ENCODE measurements at regions not wholly inside any gene's neighbourhood (a gene's known extent, or its start where the extent isn't known, plus 50 kb on each side); places are given as distances from the start of the nearest gene placed in this dataset.
A peak's percentile ranks its signal among the peaks of the same experiment; 100 is the strongest.

DNA sequence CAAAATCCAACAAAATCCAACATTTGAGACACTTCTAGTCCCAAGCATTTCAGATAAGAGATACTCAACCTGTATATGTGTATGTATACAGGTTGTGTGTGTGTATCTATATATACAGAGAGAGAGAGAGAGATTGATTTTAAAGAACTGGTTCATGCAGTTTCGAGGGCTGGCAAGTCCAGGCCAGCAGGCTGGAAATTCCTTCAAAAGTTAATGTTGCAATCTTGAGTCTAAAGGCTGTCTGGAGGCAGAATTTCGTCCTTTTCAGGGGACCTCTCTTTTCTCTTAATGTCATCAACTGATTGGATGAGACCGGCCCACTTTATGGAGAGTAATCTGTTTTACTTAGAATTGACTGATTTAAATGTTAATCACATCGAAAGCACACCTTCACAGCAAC lies 199.6 kb upstream of the IL12A start:
- no peak for DNase-seq (ENCODE audit: low spot score)

DNA sequence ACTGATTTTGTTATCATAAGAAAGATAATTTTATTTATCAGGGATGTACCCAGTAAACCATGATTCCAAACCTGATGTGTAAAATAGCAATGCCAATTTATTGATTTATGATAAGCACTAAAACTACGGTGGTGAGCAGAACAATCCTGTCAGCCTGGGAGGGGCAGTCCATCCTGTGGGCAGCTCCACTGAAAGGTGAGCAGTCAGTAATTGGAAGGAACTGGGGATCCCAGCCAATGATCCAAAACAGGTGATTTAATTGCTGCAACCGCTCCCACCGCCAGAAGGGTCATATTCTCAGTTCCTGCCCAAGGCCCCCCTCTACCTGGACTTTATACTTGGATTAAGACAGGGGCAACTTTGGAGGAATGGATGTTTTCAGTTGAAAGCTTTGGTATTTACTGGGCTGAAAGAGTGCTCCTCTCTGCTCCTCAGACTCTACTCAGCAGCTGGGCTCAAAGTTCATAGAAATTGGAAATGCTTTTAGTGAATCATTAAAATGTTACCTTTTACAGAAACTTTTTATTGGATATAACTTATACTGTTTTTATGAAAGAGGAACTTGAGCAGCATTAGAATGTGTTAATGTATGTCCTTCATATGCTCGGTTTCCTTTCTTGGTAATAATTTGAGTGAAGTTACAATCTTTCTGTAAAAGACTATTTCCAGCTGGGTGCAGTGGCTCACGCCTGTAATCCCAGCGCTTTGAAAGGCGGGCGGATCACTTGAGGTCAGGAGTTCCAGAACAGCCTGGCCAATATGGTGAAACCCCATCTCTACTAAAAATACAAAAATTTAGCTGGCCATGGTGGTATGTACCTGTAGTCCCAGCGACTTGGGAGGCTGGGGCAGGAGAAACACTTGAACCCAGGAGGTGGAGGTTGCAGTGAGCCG lies 198.6 kb upstream of the IL12A start:
- DNase-seq (ENCODE audit: low spot score): no peak

DNA sequence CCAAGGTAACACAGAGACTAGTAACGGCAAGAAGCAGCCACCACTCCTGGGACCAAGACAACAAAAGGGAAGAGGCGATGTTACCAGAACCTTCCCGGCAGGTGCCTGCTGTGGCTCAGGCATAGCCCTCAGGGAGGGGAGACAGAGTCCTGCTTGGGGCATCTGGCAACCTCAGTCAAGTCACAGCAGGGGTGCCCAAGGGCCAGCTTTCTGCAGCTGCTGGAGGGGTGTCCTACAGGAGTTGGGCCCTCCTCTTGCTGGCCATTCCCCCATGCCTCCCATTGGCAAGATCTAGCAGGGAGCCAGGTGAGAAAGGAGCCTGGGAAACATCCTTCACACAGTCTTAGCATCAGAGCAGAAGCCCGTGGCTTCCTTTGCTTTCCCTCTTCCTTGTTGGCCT lies 197.3 kb upstream of the IL12A start:
- DNase-seq (ENCODE audit: low spot score): no peak

DNA sequence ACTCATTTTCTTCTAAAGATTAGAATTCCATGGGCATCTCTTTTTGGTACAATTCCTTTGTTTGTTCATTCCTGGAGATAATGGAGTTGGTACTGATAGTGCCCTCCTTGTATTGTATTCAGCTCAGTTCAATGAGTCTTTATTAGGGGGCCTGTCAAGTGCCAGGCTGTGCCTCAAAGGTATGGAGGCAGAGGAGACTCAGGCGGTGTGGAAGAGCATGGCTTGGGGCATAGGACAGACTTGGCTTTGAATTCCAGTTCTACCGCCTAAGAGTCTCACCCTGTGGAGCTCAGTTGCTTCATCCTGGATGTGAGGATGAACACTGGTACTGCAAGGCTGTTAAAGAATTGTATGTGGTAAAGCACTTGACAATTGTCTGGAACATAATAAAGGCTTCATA lies 196.6 kb upstream of the IL12A start:
- no peak for DNase-seq (ENCODE audit: low spot score)

DNA sequence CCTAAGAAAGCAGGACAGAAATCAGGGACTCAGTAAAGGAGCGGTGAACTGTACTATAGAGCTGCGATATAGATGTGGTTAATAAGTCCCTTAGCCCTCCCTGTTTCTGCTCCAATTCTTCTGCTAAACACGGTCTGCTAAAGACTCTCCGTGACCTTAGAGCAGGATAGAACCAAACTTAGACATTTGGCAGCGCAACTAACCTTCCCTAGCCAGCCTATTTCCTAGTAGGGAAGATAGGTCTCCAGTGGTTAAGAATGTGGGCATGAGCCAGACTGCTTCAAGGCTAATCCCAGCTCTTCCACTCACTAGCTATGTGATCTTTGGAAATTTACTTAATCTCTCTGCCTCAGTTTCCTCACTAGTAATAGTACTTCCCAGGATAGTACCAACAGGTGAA lies 193.6 kb upstream of the IL12A start:
- no peak for DNase-seq (ENCODE audit: low spot score)

DNA sequence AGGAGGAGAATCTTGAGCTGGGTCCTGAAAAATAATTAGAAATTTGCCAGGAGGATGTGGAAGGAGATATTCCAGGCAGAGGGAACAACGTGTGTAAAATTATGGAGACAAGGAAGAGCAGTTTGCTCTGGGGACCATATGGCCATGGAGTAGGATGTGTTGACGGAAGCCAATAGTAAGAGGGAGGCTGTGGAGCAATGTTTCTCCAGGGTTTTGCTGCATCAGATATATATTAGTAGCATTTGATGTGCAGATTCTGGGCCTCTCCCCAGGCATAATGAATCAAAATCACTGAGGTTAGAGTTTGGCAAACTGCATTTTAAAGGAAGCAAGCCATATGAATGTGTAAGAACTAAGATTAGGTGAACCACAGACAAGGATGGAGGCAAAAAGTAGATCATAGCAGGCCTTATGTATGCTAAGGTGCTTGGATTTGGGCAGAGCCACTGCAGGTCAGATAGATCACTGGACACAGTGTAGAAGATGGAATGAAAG lies 192.9 kb upstream of the IL12A start:
- no peak for DNase-seq (ENCODE audit: low spot score)

DNA sequence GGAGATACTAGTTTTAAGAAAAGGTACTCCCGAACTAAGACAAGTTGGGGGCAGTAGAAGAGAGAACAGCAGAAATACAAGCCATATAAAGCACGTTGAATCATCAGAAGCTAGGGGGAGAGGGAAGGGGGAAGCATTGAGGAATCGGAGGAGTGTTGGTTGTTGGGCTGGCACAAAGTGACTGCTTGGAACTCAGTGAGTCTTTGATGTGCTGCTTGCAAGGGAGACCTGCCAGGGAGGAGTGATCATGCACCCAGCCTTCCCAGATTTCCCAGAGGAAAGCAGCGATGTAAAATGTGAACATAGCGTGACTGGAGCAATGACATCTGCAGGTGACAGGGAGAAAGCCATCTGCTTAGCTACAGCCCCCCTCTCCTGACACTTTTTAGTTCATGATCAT lies 192.4 kb upstream of the IL12A start:
- DNase-seq (ENCODE audit: low spot score): no peak

DNA sequence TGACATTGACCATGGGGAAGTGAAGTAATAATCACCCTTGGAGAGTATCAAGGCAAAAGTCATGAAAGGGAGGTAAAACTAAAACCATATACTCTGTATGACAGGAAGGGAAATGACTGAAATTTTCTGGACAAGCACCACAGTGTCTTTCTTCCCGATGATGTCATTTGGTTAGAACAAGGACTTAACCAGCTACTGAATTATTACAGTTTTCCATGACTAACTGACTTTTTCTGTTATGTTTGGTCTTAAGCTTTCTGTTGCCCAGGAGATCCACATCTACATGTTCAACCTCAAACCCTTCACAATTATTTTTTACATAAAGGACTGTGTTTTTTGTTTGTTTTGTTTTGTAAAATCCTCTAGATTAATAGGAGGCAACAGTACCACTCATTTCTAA lies 191.9 kb upstream of the IL12A start:
- DNase-seq (ENCODE audit: low spot score): peak; percentile 55

DNA sequence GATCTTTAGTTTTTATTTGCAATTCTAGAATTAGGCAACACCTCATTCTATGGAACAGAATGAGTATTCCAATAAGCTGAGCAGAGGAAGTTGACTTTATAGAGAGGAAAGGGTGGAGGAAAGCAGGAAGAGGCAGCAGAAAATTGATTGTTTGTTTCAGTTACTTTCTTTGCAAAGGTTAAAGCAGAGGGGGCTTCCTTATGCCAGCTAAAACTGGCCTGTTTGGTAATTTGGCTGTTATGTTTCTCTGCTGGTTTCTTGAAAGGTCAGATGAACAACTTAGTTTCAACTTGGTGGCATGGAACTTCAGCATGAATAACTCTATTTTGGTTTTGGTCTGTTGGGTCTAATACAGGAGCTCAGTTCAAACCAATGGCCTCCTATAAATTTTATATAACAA lies 190.9 kb upstream of the IL12A start:
- no peak for DNase-seq (ENCODE audit: low spot score)

DNA sequence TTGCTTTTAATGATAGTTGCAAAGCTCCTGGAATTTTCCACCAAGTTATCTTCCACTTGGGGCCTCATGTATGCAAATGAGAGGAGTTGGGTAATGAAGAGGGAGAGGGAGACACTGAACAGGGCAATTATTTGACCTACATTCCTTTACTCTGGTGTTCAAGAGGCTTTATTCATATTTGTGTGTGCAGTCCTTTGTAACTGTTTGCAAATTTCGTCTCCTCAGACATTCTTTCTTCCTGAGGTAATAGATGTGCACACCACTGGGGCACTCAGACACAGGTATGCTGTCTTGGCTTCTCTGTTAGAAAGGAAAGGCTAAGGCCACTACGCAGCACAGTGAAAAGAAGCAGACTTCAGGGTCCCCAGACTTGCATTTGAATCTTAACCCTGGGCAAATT lies 189.7 kb upstream of the IL12A start:
- DNase-seq (ENCODE audit: low spot score): no peak

DNA sequence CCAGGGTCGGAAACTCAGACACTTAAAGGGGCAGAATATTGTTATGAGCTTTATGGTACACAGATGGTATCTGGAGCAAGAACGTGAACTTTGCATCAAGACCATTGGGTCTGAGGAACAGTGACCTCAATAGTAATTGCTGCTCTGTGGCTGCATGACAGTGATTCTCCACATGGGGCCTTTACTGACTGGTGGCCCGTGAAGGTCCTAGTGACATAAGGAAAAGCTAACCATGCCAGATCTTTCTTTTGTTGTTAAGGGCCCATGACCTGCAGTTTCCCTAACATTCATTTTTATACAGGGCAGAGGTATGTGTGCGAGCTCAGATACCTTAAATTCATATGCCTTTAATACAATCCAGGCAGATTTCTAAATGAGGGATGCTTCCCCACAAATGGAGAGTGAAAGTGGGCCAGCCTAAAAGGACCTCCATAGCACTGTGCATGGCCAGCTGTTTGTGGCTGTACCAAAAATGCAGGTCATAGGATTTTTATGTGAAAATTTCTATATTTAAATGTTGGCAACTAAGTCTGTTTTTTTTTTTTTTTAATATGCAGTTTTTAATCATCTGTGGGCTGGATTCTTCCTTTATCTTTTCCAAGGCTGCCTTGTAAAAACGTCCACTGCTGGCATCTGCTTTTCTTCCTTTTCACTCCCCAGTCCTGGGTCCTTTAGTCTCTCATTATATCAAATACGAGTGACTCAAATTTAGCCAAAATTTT lies 188.0 kb upstream of the IL12A start:
- no peak for DNase-seq (ENCODE audit: low spot score)

DNA sequence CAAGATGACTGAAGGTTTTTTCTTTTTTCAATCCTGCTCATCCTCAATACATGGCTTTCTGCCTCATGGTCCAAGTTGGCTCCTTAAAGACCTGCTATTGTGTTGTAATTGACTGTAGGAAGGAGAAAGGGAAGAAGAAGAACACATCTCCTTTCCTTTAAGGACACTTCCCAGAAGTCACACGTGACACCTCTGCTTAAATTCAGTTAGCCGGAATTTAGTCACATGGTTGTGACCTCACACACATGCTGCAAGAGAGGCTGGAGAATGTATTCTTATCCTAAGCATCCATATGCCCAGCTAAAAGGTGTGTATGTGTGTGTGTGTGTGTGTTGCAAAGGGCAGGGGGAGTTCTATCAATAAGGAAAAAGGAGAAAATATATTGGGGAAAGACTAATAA lies 185.8 kb upstream of the IL12A start:
- no peak for DNase-seq (ENCODE audit: low spot score)

DNA sequence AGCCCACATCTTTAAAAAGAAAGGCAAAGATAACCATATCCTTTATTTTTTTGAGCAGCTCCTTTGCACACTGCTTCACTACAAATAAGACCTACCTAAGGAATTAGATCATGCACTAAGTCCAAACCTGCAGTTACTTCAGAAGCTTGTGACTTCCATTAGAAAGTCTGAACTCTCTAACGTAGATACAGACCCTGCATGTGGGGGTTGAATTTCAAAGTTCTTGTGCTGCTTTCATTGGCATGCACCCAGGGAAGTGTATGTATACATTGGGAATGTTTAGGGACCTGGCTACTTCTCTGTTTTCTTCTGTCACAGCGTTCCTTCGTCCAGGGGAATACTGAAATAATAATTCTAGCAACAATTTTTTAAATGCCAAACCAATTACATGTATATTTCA lies 185.2 kb upstream of the IL12A start:
- DNase-seq (ENCODE audit: low spot score): no peak

DNA sequence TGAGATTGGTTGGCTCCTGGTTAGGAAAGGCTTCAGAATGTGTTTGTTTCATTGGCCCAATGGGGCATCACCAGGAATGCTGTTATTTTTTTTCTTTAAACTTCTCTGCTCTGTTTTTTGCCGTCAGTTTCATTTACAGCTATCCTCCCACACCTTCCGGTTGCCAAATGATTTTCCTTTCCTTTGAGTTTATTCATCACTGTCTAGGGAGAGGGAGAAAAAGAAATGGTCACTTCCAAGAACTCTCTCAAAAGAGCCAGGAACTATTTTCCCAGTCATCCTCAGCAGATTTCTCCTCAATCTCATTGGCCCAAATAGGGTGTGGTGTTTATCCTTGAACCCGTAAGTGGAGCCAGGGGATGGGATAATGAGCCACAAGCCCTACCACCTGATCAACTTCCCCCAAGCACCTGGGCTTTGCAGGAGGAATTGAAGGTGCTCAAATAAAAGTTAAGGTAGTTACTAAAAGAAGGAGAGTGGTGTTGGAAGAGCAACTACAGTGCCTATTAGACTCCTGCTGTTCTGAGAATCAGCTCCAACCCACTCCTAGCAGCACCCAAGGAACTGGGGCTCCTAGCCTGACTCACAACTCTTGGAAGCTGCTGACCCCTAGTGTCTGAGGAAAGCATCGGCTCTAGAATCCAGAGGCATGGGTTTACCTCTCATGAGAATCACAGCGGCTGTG lies 183.8 kb upstream of the IL12A start:
- DNase-seq (ENCODE audit: low spot score): peak; percentile 72

DNA sequence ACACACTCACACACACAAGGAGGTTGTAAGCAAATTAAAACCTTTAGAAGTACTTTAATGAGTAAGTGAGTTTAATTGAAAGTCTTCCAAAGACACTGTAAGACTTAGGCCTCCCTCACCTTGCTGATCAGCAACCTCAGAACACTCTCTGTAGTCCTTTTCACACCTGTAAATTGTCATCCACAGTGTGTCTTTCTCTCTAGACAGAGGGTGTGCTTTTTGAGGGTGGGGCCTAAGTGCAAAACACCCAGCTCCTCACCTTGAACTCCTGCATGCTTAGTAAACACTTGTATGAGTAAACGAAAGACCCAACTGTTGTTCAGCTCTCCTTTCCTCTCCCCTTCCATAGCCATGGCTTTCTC lies 183.2 kb upstream of the IL12A start:
- no peak for DNase-seq (ENCODE audit: low spot score)

DNA sequence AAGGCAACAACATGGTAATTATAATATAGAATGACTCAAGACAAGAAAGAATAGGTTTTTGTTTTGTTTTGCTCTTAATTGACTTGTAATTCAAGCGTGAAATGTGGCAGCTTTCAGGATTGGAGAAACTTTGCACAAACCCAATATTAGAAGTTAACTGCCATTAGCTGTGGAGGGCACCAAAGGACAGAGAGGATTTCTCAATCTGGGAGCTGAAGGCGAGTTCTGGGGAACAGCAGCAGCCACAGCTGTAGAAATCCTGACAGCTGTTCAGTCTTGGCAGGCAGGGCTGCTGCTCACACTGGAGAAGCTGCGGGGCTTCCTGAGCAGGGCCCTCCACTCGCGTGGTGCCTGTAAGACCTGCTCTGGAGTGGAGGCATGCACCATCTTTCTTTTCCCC lies 182.2 kb upstream of the IL12A start:
- DNase-seq (ENCODE audit: low spot score): no peak

DNA sequence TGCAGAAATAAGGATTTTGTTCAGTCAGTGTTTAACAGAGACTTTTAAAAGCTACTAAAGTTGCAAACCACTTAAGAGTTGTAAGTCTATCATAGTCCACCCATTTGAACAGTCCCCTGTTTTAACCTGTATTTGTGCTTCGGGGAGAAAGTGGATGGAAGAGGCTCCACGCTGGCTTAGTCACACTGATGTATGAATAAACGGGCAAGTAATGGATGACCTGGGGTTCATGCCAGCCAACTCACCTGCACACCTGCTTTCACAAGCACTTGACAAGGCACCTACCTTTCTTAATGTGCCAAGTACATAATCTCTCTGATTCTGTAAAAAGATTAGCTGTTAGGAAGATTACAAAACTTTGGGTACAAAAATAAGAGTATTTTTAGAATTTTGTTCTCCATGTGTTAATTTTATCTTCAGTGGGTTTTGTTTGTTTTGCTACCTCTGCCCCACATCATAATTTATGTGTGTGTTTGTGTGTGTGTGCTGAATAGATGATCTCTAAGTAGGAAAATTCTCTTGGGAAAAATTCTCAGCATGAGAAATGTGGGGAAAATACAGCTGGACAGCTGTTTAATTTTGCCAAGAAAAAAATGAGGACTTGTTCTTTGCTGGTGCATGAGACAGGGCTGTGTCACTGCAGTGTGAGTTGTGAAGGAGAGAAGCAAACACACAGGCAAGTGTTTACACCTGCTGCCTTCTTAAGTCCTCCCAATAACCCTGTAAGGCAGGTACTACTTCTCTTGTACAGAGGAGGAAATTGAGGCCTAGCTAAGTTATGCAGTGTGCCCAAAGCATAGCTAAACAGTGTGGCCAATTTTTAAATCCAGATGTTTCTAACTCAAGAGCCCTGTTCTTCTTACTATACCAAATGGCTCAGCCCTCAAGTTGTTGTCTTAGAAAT lies 181.2 kb upstream of the IL12A start:
- no peak for DNase-seq (ENCODE audit: low spot score)

DNA sequence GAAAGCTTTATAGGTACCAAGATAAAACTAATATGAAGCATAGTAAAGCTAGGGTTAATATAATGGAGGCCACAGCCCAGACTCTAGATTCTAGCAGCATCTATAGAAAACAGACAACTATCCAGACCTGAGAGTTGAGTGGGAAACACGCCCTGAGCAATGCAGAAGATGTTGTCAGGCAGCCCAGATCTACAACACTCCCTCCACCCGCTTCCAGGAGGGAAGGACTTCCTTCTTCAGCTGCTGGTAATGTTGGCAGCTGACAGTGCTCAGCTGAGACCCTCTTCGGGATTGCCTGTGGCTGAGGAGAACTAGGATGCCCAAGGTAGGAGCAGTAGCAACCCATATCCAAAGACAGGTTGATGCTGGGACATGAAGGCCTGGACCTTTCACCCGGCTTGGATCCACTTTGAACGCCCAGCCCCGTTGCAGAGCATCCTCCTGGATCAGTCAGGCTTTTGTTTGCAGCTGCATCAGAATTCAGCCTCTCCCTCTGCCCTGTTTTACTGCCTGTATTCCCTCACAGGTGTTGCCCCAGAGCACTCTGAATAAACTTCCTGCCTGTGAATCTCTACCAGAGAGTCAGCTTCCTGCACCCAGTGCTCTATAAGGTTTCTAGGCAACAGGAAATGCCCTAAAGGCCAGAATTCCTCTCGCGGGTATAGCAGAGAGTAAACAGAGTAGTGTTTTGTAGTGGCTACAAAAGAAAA lies 174.7 kb upstream of the IL12A start:
- no peak for DNase-seq (ENCODE audit: low spot score)

DNA sequence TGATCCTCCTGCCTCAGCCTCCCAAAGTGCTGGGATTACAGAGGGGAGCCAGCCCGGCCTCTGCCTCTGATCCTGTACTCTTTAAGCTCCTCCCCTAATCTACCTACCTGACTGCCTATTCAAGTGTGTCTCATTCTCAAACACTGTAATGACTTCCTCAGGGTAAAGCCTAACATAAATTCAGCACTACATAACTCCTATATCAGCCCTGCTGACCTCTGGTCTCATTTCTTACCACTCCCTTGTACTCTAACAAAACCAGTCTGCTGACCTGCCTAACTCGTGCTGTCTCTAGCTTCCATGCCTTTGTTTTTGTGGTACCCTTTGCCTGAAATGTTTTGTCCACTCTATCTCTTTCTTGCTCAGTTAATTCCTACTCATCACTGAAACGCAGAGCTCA lies 172.1 kb upstream of the IL12A start:
- no peak for DNase-seq (ENCODE audit: low spot score)

DNA sequence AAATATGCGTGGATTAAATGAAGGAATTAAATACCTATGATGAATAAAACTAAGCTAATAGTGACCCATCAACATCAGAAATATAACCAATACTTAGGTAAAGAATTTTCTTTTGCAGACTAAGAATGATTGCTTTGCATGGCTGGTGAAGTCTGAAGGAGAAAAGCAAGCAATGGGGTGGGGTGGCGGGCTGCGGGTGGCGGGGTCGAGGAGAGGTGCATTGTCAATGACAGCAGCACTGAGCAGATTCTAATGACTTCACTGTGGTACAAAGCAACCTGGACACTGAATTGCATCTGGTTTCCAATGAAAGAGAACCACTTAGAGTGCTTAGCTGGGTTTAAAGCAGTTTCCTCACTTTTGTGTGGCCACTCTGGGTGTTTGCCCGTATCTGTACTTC lies 171.5 kb upstream of the IL12A start:
- no peak for DNase-seq (ENCODE audit: low spot score)

DNA sequence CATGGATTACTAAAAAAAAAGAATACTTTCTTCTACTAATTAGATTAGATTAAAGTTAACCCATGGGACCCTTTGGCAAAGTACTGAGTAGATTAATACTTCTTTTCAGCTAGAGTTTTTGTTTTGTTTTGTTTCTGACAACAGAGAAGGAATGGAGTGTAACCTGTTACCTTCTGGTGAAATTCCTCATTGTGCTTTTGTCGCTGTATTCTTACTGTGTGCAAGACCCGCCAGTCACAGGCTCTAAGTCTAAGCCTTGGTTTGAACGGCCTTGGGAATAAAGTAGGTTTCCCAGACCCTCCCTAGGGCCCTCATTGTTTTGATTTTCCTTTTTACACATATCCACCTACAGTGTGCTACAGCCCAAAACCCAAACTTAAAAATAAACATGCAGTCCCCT lies 171.1 kb upstream of the IL12A start:
- DNase-seq (ENCODE audit: low spot score): no peak
